ENCODE measurements at regions not wholly inside any gene's neighbourhood (a gene's known extent, or its start where the extent isn't known, plus 50 kb on each side); places are given as distances from the start of the nearest gene placed in this dataset.

DNA sequence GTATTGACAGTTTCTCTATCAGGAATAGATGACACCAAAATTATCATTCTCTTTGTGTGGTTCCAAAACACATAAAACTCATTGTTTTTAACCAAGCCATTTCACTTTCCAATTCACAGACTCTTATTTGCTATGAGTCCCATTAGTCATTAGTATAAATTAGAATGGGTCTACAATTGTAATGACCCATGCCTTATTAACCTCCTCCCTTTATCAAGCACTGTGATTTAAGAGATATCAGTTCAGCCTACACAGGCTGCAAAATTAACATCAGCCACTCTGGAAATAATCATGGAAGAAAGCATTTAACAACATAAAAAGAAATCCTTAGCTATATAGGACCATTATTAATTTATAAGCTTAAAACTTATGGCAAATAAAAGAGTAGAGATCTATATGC lies 440.6 kb downstream of the GBE1 start:
- H3K36me3 ChIP-seq (ENCODE audit: control insufficient read depth in 2 of 2, insufficient read depth in 2 of 2, low read length in 2 of 2), result no peaks in the 10 kb centered on the region
- no peak overlapping the region for H3K27ac ChIP-seq (ENCODE audit: low read depth in 2 of 2, low read length in 2 of 2)
- H3K27me3 ChIP-seq (ENCODE audit: control insufficient read depth in 2 of 2, insufficient read depth in 2 of 2, low read length in 2 of 2), result no peaks in the 10 kb centered on the region
- H3K9ac ChIP-seq (ENCODE audit: low read depth in 1 of 2, low read length in 2 of 2), result no peak overlapping the region
- H3K9me3 ChIP-seq (ENCODE audit: control insufficient read depth in 2 of 2, low read length in 2 of 2), result no peaks in the 10 kb centered on the region
- H3K4me3 ChIP-seq (ENCODE audit: low read length in 2 of 2), result no peak overlapping the region
- no peaks in the 10 kb centered on the region for H3K4me1 ChIP-seq (ENCODE audit: control insufficient read depth in 2 of 2, insufficient read depth in 2 of 2, low read length in 2 of 2)

DNA sequence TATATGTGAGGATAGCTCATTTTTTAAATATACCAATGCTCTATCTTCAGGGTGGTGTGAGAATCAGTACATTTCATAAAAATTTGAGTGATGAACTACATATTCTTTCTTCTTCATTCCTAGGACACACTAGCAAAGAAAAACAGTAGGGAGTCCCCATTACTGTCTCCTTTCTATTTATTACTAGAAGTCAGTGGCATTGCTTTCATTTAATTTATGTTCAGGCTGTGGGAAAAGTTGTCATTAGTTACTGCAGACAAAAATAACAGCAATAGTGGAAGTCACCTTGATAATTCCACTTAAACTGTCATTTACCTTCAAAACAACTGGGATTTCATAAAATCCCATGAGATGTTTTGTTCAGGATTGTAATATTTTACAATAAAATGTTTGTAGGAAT lies 446.4 kb downstream of the GBE1 start:
- Histone ChIP-seq H3K4me1 (ENCODE audit: control insufficient read depth in 2 of 2, insufficient read depth in 2 of 2, low read length in 2 of 2) (no peaks in the 10 kb centered on the region), H3K9me3 (ENCODE audit: control insufficient read depth in 2 of 2, low read length in 2 of 2) (no peaks in the 10 kb centered on the region), H3K4me3 (ENCODE audit: low read length in 2 of 2) (no peak overlapping the region), H3K36me3 (ENCODE audit: control insufficient read depth in 2 of 2, insufficient read depth in 2 of 2, low read length in 2 of 2) (no peaks in the 10 kb centered on the region), H3K27me3 (ENCODE audit: control insufficient read depth in 2 of 2, insufficient read depth in 2 of 2, low read length in 2 of 2) (no peaks in the 10 kb centered on the region), H3K27ac (ENCODE audit: low read depth in 2 of 2, low read length in 2 of 2) (no peak overlapping the region), H3K9ac (ENCODE audit: low read depth in 1 of 2, low read length in 2 of 2) (no peak overlapping the region)

DNA sequence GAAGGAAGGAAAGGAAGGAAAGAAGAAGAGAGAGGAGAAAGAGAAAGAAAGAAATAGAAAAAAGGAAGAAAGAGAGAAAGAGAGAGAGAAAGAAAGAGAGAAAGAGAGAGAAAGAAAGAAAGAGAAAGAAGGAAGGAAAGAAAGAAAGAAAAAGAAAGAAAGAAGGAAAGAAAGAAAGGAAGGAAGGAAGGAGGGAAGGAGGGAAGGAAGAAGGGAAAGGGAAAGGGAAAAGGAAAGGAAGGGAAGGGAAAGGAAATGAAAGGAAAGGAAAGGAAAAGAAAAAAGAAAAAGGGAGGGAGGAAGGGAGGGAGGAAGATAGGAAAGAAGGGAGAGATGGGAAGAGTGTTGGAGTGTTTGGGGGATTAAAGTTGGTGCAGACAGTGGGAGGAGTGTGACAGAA lies 450.1 kb downstream of the GBE1 start:
- no peak overlapping the region for H3K9ac ChIP-seq (ENCODE audit: low read depth in 1 of 2, low read length in 2 of 2)
- no peak overlapping the region for H3K4me3 ChIP-seq (ENCODE audit: low read length in 2 of 2)

DNA sequence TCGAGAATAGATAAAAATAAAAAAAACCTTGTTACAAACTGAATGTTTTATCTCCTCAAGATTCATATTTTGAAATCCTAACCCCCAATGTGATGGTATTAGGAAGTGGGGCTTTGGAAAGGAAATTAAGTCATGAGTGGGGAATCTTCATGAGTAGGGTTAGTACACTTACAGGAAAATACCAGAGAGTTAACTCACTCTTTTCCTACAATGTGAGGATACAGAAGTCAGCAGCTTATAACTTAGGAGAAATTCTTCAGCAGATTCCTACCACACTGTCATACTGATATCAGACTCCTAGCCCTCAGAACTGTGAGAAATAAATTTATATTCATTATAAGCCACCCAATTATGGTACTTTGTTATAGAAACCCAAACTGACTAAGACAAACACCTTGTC lies 453.1 kb downstream of the GBE1 start:
- Histone ChIP-seq H3K27ac (ENCODE audit: low read depth in 2 of 2, low read length in 2 of 2) (no peak overlapping the region), H3K4me3 (ENCODE audit: low read length in 2 of 2) (no peak overlapping the region), H3K27me3 (ENCODE audit: control insufficient read depth in 2 of 2, insufficient read depth in 2 of 2, low read length in 2 of 2) (no peaks in the 10 kb centered on the region), H3K36me3 (ENCODE audit: control insufficient read depth in 2 of 2, insufficient read depth in 2 of 2, low read length in 2 of 2) (no peaks in the 10 kb centered on the region), H3K4me1 (ENCODE audit: control insufficient read depth in 2 of 2, insufficient read depth in 2 of 2, low read length in 2 of 2) (no peaks in the 10 kb centered on the region), H3K9me3 (ENCODE audit: control insufficient read depth in 2 of 2, low read length in 2 of 2) (no peaks in the 10 kb centered on the region), H3K9ac (ENCODE audit: low read depth in 1 of 2, low read length in 2 of 2) (no peak overlapping the region)

More for the DNA sequence above, 450.1 kb downstream of the GBE1 start:
- no peak overlapping the region for H3K27ac ChIP-seq (ENCODE audit: low read depth in 2 of 2, low read length in 2 of 2)
- no peaks in the 10 kb centered on the region for H3K27me3 ChIP-seq (ENCODE audit: control insufficient read depth in 2 of 2, insufficient read depth in 2 of 2, low read length in 2 of 2)
- no peaks in the 10 kb centered on the region for H3K4me1 ChIP-seq (ENCODE audit: control insufficient read depth in 2 of 2, insufficient read depth in 2 of 2, low read length in 2 of 2)
- H3K9me3 ChIP-seq (ENCODE audit: control insufficient read depth in 2 of 2, low read length in 2 of 2), result no peaks in the 10 kb centered on the region
- H3K36me3 ChIP-seq (ENCODE audit: control insufficient read depth in 2 of 2, insufficient read depth in 2 of 2, low read length in 2 of 2), result no peaks in the 10 kb centered on the region

DNA sequence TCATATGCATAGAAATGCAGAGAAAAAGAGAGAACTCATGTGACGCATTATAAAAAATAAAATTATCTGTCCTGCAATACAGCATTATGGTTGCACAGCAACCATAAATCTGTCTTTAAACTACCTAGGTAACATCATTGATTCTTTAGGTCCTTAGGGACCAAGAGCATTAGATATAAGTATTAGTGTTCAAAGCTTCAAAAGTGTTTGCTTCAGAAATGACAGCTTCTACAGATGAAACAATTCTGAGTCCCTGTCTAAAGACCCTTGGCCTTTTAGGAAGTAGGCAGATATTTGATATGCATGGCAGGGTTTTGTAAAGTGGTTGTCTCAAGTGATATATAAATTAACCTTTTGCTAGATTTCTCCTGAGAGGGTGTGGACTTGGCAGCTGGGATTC lies 454.2 kb downstream of the GBE1 start:
- no peaks in the 10 kb centered on the region for H3K4me1 ChIP-seq (ENCODE audit: control insufficient read depth in 2 of 2, insufficient read depth in 2 of 2, low read length in 2 of 2)
- no peak overlapping the region for H3K4me3 ChIP-seq (ENCODE audit: low read length in 2 of 2)
- H3K9me3 ChIP-seq (ENCODE audit: control insufficient read depth in 2 of 2, low read length in 2 of 2), result no peaks in the 10 kb centered on the region
- H3K36me3 ChIP-seq (ENCODE audit: control insufficient read depth in 2 of 2, insufficient read depth in 2 of 2, low read length in 2 of 2), result no peaks in the 10 kb centered on the region
- H3K9ac ChIP-seq (ENCODE audit: low read depth in 1 of 2, low read length in 2 of 2), result no peak overlapping the region
- H3K27ac ChIP-seq (ENCODE audit: low read depth in 2 of 2, low read length in 2 of 2), result no peak overlapping the region
- no peaks in the 10 kb centered on the region for H3K27me3 ChIP-seq (ENCODE audit: control insufficient read depth in 2 of 2, insufficient read depth in 2 of 2, low read length in 2 of 2)

DNA sequence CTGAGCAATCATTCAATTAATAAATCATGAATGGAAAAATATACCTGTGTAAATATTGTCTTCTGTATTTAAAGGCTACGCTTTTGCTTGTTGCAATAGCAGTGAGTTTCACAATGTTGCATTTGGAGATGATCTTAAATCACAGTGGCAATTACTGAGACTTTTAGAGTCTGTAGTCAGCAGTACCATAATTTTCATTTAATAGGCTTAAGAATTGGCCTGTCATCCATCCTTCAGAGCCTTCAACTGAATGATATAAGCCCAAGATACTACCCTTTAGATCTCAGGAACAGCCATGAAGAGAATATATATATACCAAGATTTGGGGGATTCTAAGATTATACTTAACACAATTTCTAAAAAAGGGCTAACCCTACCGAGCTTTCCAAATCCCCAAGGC lies 458.1 kb downstream of the GBE1 start:
- Histone ChIP-seq H3K9ac (ENCODE audit: low read depth in 1 of 2, low read length in 2 of 2) (no peak overlapping the region), H3K27ac (ENCODE audit: low read depth in 2 of 2, low read length in 2 of 2) (no peak overlapping the region), H3K27me3 (ENCODE audit: control insufficient read depth in 2 of 2, insufficient read depth in 2 of 2, low read length in 2 of 2) (no peaks in the 10 kb centered on the region), H3K4me3 (ENCODE audit: low read length in 2 of 2) (no peak overlapping the region), H3K9me3 (ENCODE audit: control insufficient read depth in 2 of 2, low read length in 2 of 2) (no peaks in the 10 kb centered on the region), H3K4me1 (ENCODE audit: control insufficient read depth in 2 of 2, insufficient read depth in 2 of 2, low read length in 2 of 2) (no peaks in the 10 kb centered on the region), H3K36me3 (ENCODE audit: control insufficient read depth in 2 of 2, insufficient read depth in 2 of 2, low read length in 2 of 2) (no peaks in the 10 kb centered on the region)

DNA sequence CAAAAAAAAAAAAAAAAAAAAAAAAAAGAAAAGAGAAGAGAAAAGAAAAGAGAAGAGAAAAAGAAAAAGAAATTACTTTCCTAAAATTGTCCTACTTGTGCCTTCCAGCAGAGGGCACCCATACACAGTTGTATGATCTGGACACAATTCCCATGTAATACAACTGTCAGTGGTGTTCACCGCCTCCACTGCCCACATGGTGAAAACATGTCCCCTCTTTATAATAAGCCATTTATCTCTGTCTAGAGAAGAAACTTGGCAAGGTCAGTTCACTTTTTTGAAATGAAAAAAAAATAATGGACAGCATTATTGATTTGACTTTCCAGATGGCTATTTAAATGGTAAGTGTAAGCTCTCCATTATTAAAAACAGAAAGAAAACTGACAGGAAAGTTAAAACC lies 459.4 kb downstream of the GBE1 start:
- H3K27me3 ChIP-seq (ENCODE audit: control insufficient read depth in 2 of 2, insufficient read depth in 2 of 2, low read length in 2 of 2), result no peaks in the 10 kb centered on the region
- no peak overlapping the region for H3K9ac ChIP-seq (ENCODE audit: low read depth in 1 of 2, low read length in 2 of 2)
- H3K4me3 ChIP-seq (ENCODE audit: low read length in 2 of 2), result no peak overlapping the region
- H3K4me1 ChIP-seq (ENCODE audit: control insufficient read depth in 2 of 2, insufficient read depth in 2 of 2, low read length in 2 of 2), result no peaks in the 10 kb centered on the region
- no peak overlapping the region for H3K27ac ChIP-seq (ENCODE audit: low read depth in 2 of 2, low read length in 2 of 2)
- H3K9me3 ChIP-seq (ENCODE audit: control insufficient read depth in 2 of 2, low read length in 2 of 2), result no peaks in the 10 kb centered on the region
- no peaks in the 10 kb centered on the region for H3K36me3 ChIP-seq (ENCODE audit: control insufficient read depth in 2 of 2, insufficient read depth in 2 of 2, low read length in 2 of 2)

DNA sequence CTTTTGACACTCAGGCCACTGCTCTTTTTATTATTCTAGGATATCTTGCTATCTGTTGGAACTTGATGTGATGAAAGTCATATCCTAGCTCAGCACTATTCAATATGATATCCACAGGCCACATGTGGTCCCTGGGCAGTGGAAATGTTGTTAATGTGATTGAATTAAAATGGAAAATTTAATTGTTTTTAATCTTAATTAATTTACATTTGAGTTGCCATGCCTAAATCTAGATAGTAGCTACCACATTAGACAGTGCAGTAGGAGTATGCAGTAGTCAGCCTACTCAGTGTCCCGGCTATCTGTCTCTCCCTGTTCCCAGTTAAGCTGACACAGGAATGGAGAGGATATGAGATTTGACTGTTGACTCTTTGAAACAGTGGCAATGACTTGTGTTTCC lies 460.2 kb downstream of the GBE1 start:
- no peaks in the 10 kb centered on the region for H3K27me3 ChIP-seq (ENCODE audit: control insufficient read depth in 2 of 2, insufficient read depth in 2 of 2, low read length in 2 of 2)
- H3K9me3 ChIP-seq (ENCODE audit: control insufficient read depth in 2 of 2, low read length in 2 of 2), result no peaks in the 10 kb centered on the region
- no peak overlapping the region for H3K27ac ChIP-seq (ENCODE audit: low read depth in 2 of 2, low read length in 2 of 2)
- no peak overlapping the region for H3K4me3 ChIP-seq (ENCODE audit: low read length in 2 of 2)
- H3K4me1 ChIP-seq (ENCODE audit: control insufficient read depth in 2 of 2, insufficient read depth in 2 of 2, low read length in 2 of 2), result no peaks in the 10 kb centered on the region
- no peak overlapping the region for H3K9ac ChIP-seq (ENCODE audit: low read depth in 1 of 2, low read length in 2 of 2)
- no peaks in the 10 kb centered on the region for H3K36me3 ChIP-seq (ENCODE audit: control insufficient read depth in 2 of 2, insufficient read depth in 2 of 2, low read length in 2 of 2)

DNA sequence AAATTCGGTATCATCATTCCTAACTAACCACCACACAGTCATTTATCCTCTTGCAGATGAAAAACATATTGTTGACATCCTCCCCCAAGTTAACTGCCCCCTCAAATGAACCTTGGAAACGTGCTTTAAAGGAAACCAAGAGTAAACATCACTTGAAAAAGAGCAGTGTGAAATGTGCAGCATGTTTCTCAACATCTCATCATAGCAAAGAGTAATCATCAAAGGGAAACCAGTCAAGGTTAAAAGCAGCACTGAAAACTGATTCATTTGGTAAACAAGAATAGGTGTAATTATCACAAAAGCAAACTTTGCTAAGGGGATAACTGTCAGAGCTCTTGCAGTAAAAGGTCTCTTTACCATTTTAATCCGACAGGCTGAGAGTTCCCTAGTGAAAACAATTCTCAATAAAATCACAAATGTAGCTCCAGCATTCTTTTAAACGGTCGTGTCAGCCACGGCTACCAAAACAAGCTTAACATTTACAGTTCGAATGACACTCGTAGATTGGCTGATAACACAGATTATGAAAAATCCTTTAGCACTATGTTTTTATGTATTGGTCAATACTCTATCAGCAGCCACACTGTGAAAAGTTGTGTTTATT lies 461.0 kb downstream of the GBE1 start:
- Histone ChIP-seq H3K9me3 (ENCODE audit: control insufficient read depth in 2 of 2, low read length in 2 of 2) (no peaks in the 10 kb centered on the region), H3K27ac (ENCODE audit: low read depth in 2 of 2, low read length in 2 of 2) (no peak overlapping the region), H3K9ac (ENCODE audit: low read depth in 1 of 2, low read length in 2 of 2) (no peak overlapping the region), H3K4me1 (ENCODE audit: control insufficient read depth in 2 of 2, insufficient read depth in 2 of 2, low read length in 2 of 2) (no peaks in the 10 kb centered on the region), H3K36me3 (ENCODE audit: control insufficient read depth in 2 of 2, insufficient read depth in 2 of 2, low read length in 2 of 2) (no peaks in the 10 kb centered on the region), H3K4me3 (ENCODE audit: low read length in 2 of 2) (no peak overlapping the region), H3K27me3 (ENCODE audit: control insufficient read depth in 2 of 2, insufficient read depth in 2 of 2, low read length in 2 of 2) (no peaks in the 10 kb centered on the region)

DNA sequence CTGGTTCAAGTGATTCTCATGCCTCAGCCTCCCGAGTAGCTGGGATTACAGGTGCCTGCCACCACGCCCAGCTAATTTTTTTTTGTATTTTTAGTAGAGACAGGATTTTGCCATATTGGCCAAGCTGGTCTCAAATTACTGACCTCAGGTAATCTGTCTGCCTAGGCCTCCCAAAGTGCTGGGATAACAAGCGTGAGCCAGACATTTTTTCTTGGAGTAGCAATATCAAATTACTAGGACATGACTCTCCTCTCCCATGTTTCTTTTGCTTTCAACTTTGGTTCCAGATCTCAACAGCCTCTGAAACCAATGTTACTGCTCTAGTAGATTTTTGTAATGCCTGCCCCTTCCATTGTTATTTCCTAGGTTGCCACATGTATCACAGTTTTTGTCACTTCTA lies 462.0 kb downstream of the GBE1 start:
- H3K4me3 ChIP-seq (ENCODE audit: low read length in 2 of 2), result no peak overlapping the region
- no peaks in the 10 kb centered on the region for H3K9me3 ChIP-seq (ENCODE audit: control insufficient read depth in 2 of 2, low read length in 2 of 2)

More for the DNA sequence above, 462.0 kb downstream of the GBE1 start:
- Histone ChIP-seq H3K27ac (ENCODE audit: low read depth in 2 of 2, low read length in 2 of 2) (no peak overlapping the region), H3K9ac (ENCODE audit: low read depth in 1 of 2, low read length in 2 of 2) (no peak overlapping the region), H3K36me3 (ENCODE audit: control insufficient read depth in 2 of 2, insufficient read depth in 2 of 2, low read length in 2 of 2) (no peaks in the 10 kb centered on the region), H3K4me1 (ENCODE audit: control insufficient read depth in 2 of 2, insufficient read depth in 2 of 2, low read length in 2 of 2) (no peaks in the 10 kb centered on the region), H3K27me3 (ENCODE audit: control insufficient read depth in 2 of 2, insufficient read depth in 2 of 2, low read length in 2 of 2) (no peaks in the 10 kb centered on the region)

All from mucosa of rectum (tissue), 2 donors.